NB4 (cell line): ENCODE measurements at regions not wholly inside any gene's neighbourhood (a gene's known extent, or its start where the extent isn't known, plus 50 kb on each side); places are given as distances from the start of the nearest gene placed in this dataset.

Experiments
- DNase-seq: peaks from one replicate; pipeline ENCODE4 v3.0.0; 2010; ENCODE audit warnings: low read depth
- H3K4me3 ChIP-seq: one replicate; pipeline ENCODE4 v1.5.1; 2011; ENCODE audit warnings: mild to moderate bottlenecking, low read depth, low read length, moderate library complexity
- CTCF ChIP-seq: IDR thresholded peaks from one replicate; pipeline ENCODE4 v1.5.1; 2012; ENCODE audit warnings: low read depth, low read length
- MAX ChIP-seq: IDR thresholded peaks from 2 replicates; pipeline ENCODE4 v1.6.1; 2011; ENCODE audit warnings: low read depth, low read length
- MYC ChIP-seq: IDR thresholded peaks from 2 replicates; pipeline ENCODE4 v1.6.1; 2011; ENCODE audit warnings: low read depth, low read length
- POLR2A ChIP-seq: IDR thresholded peaks from 2 replicates; pipeline ENCODE4 v1.6.1; 2011; ENCODE audit warnings: mild to moderate bottlenecking; ENCODE audit not compliant: insufficient read length; ENCODE audit errors: extremely low read depth

GRCh38 chr6:149200282-149200945, 117.1 kb upstream of the TAB2 start:
- H3K4me3 ChIP-seq = no peak overlapping the region
- DNase-seq = no peak
- no peak for TF ChIP-seq CTCF
- TF ChIP-seq POLR2A = no peak
- TF ChIP-seq MAX = no peak
- no peak for TF ChIP-seq MYC

- no peak for DNase-seq
- H3K4me3 ChIP-seq = no peak overlapping the region
- TF ChIP-seq MAX (no peak), POLR2A (no peak), CTCF (no peak), MYC (no peak)
These were observed 116.3 kb upstream of the TAB2 start for GRCh38 chr6:149201068-149201655.

GRCh38 chr6:149202100-149202499, 115.4 kb upstream of the TAB2 start:
- no peak for DNase-seq
- no peak overlapping the region for H3K4me3 ChIP-seq
- TF ChIP-seq MYC = no peak
- no peak for TF ChIP-seq MAX
- TF ChIP-seq CTCF = no peak
- no peak for TF ChIP-seq POLR2A

GRCh38 chr6:149202952-149203351, 114.6 kb upstream of the TAB2 start:
- H3K4me3 ChIP-seq = no peak overlapping the region
- no peak for TF ChIP-seq MYC
- TF ChIP-seq MAX = no peak
- no peak for TF ChIP-seq CTCF
- no peak for TF ChIP-seq POLR2A
- no peak for DNase-seq

GRCh38 chr6:149203509-149203908, 114.0 kb upstream of the TAB2 start:
- no peak for TF ChIP-seq MAX
- no peak for TF ChIP-seq MYC
- TF ChIP-seq POLR2A = no peak
- no peak for TF ChIP-seq CTCF

More at GRCh38 chr6:149203509-149203908, 114.0 kb upstream of the TAB2 start:
- DNase-seq = no peak
- H3K4me3 ChIP-seq = no peak overlapping the region
